ENCODE measurements at regions not wholly inside any gene's neighbourhood (a gene's known extent, or its start where the extent isn't known, plus 50 kb on each side); places are given as distances from the start of the nearest gene placed in this dataset.

GRCh38 chr9:90088856-90089255 is 484.0 kb downstream of the GADD45G start (continued):
- TF ChIP-seq, protein P1, sequence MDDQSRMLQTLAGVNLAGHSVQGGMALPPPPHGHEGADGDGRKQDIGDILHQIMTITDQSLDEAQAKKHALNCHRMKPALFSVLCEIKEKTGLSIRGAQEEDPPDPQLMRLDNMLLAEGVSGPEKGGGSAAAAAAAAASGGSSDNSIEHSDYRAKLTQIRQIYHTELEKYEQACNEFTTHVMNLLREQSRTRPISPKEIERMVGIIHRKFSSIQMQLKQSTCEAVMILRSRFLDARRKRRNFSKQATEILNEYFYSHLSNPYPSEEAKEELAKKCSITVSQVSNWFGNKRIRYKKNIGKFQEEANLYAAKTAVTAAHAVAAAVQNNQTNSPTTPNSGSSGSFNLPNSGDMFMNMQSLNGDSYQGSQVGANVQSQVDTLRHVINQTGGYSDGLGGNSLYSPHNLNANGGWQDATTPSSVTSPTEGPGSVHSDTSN (IDR thresholded peaks at IDR 0.05), result no peak
- TF ChIP-seq, protein P2, sequence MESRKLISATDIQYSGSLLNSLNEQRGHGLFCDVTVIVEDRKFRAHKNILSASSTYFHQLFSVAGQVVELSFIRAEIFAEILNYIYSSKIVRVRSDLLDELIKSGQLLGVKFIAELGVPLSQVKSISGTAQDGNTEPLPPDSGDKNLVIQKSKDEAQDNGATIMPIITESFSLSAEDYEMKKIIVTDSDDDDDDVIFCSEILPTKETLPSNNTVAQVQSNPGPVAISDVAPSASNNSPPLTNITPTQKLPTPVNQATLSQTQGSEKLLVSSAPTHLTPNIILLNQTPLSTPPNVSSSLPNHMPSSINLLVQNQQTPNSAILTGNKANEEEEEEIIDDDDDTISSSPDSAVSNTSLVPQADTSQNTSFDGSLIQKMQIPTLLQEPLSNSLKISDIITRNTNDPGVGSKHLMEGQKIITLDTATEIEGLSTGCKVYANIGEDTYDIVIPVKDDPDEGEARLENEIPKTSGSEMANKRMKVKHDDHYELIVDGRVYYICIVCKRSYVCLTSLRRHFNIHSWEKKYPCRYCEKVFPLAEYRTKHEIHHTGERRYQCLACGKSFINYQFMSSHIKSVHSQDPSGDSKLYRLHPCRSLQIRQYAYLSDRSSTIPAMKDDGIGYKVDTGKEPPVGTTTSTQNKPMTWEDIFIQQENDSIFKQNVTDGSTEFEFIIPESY (IDR thresholded peaks at IDR 0.05; ENCODE audit: borderline replicate concordance, low read depth), result no peak
- TF ChIP-seq FOXJ3 (CRISPR knock-in tag; IDR thresholded peaks at IDR 0.05), result no peak

GRCh38 chr9:90090997-90091396 is 486.2 kb downstream of the GADD45G start:
- Histone ChIP-seq H3K4me3 (ENCODE audit: low read depth in 2 of 2, low read length in 1 of 2) (no peak overlapping the region), H3K36me3 (replicated peaks in 1 of 2; ENCODE audit: control insufficient read depth in 1 of 2, insufficient read depth in 2 of 2, low read length in 1 of 2) (no peaks in the 10 kb centered on the region), H3F3A (replicated peaks; ENCODE audit: insufficient read depth) (no peaks in the 10 kb centered on the region), H4K20me1 (ENCODE audit: insufficient read depth) (no peaks in the 10 kb centered on the region), H3K4me1 (ENCODE audit: control insufficient read depth in 1 of 2, insufficient read depth in 2 of 2, low read depth in 1 of 2, low read length in 1 of 2) (peaks cover 0 to 7% of the 10 kb centered on the region in 2 experiments; a peak in 1 of 4 replicates), H3K4me2 (no peak overlapping the region), H3K79me2 (ENCODE audit: insufficient read depth) (no peaks in the 10 kb centered on the region), H3K27me3 (ENCODE audit: insufficient read depth) (no peaks in the 10 kb centered on the region), H3K9ac (no peak overlapping the region), H3K9me2 (no peaks in the 10 kb centered on the region), H2AFZ (ENCODE audit: low read depth) (no peak overlapping the region), H3K9me3 (no peaks in the 10 kb centered on the region), H3K27ac (ENCODE audit: low read depth in 2 of 2, low read length in 1 of 2) (no peak overlapping the region)
- ChIA-PET POLR2A (no interaction called here), CTCF (no interaction called here)
- 48% methylated on average over 4 of the region's 4 CpGs for WGBS (ENCODE audit: low lambda C conversion rate)
- no peak for TF ChIP-seq USF1 (IDR thresholded peaks at IDR 0.05; ENCODE audit: borderline replicate concordance, low read depth)
- no peak for TF ChIP-seq RCOR1 (IDR thresholded peaks at IDR 0.05; ENCODE audit: low read length)
- TF ChIP-seq SMC3 (IDR thresholded peaks at IDR 0.05; ENCODE audit: low read depth, low read length), result no peak
- TF ChIP-seq CHD2 (IDR thresholded peaks at IDR 0.05; ENCODE audit: low read length, partially characterized antibody), result no peak
- DNase-seq, result no peak

DNA sequence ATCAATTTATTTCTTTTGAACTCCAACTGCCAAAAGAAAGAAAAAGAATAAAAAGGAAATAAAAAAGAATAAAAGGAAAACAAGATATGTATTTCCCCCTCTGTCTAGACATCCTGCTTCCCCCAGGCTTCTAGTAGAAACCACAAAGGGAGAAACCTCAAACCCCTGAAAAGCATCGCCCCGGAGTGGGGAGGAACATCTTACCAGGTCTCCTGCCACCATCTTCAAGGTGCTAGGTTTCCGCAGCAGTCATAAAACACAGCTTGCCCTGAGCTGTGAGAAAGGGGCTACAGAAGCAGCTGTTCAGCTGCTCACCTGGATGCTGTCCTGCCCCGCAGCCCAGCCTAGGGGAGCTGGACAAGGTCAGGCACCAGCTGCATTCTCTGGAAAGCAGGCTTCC is 487.7 kb downstream of the GADD45G start:
- TF ChIP-seq FOXM1 (IDR thresholded peaks at IDR 0.05; ENCODE audit: low read depth) (no peak), CHD2 (IDR thresholded peaks at IDR 0.05; ENCODE audit: low read length, partially characterized antibody) (no peak), SMC3 (IDR thresholded peaks at IDR 0.05; ENCODE audit: low read depth, low read length) (no peak), ELF1 (IDR thresholded peaks at IDR 0.05) (no peak), JUND (IDR thresholded peaks at IDR 0.05) (no peak), EZH2phosphoT487 (IDR thresholded peaks at IDR 0.05; ENCODE audit: borderline replicate concordance, low read depth) (no peak), TCF12 (IDR thresholded peaks at IDR 0.05) (no peak)
- TF ChIP-seq, protein P3, sequence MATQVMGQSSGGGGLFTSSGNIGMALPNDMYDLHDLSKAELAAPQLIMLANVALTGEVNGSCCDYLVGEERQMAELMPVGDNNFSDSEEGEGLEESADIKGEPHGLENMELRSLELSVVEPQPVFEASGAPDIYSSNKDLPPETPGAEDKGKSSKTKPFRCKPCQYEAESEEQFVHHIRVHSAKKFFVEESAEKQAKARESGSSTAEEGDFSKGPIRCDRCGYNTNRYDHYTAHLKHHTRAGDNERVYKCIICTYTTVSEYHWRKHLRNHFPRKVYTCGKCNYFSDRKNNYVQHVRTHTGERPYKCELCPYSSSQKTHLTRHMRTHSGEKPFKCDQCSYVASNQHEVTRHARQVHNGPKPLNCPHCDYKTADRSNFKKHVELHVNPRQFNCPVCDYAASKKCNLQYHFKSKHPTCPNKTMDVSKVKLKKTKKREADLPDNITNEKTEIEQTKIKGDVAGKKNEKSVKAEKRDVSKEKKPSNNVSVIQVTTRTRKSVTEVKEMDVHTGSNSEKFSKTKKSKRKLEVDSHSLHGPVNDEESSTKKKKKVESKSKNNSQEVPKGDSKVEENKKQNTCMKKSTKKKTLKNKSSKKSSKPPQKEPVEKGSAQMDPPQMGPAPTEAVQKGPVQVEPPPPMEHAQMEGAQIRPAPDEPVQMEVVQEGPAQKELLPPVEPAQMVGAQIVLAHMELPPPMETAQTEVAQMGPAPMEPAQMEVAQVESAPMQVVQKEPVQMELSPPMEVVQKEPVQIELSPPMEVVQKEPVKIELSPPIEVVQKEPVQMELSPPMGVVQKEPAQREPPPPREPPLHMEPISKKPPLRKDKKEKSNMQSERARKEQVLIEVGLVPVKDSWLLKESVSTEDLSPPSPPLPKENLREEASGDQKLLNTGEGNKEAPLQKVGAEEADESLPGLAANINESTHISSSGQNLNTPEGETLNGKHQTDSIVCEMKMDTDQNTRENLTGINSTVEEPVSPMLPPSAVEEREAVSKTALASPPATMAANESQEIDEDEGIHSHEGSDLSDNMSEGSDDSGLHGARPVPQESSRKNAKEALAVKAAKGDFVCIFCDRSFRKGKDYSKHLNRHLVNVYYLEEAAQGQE (IDR thresholded peaks at IDR 0.05; ENCODE audit: low read depth, low read length), result no peak
- TF ChIP-seq, protein P4, sequence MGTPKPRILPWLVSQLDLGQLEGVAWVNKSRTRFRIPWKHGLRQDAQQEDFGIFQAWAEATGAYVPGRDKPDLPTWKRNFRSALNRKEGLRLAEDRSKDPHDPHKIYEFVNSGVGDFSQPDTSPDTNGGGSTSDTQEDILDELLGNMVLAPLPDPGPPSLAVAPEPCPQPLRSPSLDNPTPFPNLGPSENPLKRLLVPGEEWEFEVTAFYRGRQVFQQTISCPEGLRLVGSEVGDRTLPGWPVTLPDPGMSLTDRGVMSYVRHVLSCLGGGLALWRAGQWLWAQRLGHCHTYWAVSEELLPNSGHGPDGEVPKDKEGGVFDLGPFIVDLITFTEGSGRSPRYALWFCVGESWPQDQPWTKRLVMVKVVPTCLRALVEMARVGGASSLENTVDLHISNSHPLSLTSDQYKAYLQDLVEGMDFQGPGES (IDR thresholded peaks at IDR 0.05; ENCODE audit: low read depth, low read length), result no peak
- TF ChIP-seq, protein P1 (IDR thresholded peaks at IDR 0.05), result no peak
- Histone ChIP-seq H3K4me2 (no peak overlapping the region), H2AFZ (ENCODE audit: low read depth) (no peak overlapping the region), H4K20me1 (ENCODE audit: insufficient read depth) (no peaks in the 10 kb centered on the region), H3K9ac (no peak overlapping the region), H3K9me2 (no peaks in the 10 kb centered on the region), H3K27me3 (ENCODE audit: insufficient read depth) (no peaks in the 10 kb centered on the region), H3K79me2 (ENCODE audit: insufficient read depth) (no peaks in the 10 kb centered on the region), H3K4me1 (ENCODE audit: control insufficient read depth in 1 of 2, insufficient read depth in 2 of 2, low read depth in 1 of 2, low read length in 1 of 2) (peaks cover 0 to 9% of the 10 kb centered on the region in 2 experiments; a peak in 1 of 4 replicates), H3K27ac (ENCODE audit: low read depth in 2 of 2, low read length in 1 of 2) (no peak overlapping the region), H3K4me3 (ENCODE audit: low read depth in 2 of 2, low read length in 1 of 2) (no peak overlapping the region), H3K36me3 (replicated peaks in 1 of 2; ENCODE audit: control insufficient read depth in 1 of 2, insufficient read depth in 2 of 2, low read length in 1 of 2) (no peaks in the 10 kb centered on the region), H3F3A (replicated peaks; ENCODE audit: insufficient read depth) (no peaks in the 10 kb centered on the region), H3K9me3 (no peaks in the 10 kb centered on the region)
- ChIA-PET POLR2A (no interaction called here), CTCF (interaction anchor here (7.3 kb wide), 1 partner anchor 488 kb away, joined by 288 read pairs; the partner anchor contains the start of gene GADD45G)
- no peak for DNase-seq
- WGBS (ENCODE audit: low lambda C conversion rate), result 75% methylated on average over 2 of the region's 4 CpGs

All from SK-N-SH (cell line).